Glutamatergic neuron (in vitro differentiated cells): ENCODE measurements at regions not wholly inside any gene's neighbourhood (a gene's known extent, or its start where the extent isn't known, plus 50 kb on each side); places are given as distances from the start of the nearest gene placed in this dataset.
A peak's percentile ranks its signal among the peaks of the same experiment; 100 is the strongest.

ENCODE experiments used
- DNase-seq: peaks from one replicate; pipeline ENCODE4 v3.0.0; 2022
- H3K27ac Mint-ChIP-seq: one replicate; pipeline ENCODE4 v1.8.0; 2020; ENCODE audit warnings: mild to moderate bottlenecking, mixed read lengths, inconsistent platforms; ENCODE audit not compliant: unreplicated experiment
- H3K27me3 Mint-ChIP-seq: one replicate; pipeline ENCODE4 v1.8.0; 2020; ENCODE audit warnings: mild to moderate bottlenecking, moderate library complexity, mixed read lengths, inconsistent platforms; ENCODE audit not compliant: unreplicated experiment
- H3K36me3 Mint-ChIP-seq: one replicate; pipeline ENCODE4 v1.8.0; 2020; ENCODE audit warnings: mild to moderate bottlenecking, mixed read lengths, inconsistent platforms; ENCODE audit not compliant: unreplicated experiment
- H3K4me1 Mint-ChIP-seq: one replicate; pipeline ENCODE4 v1.8.0; 2020; ENCODE audit warnings: mild to moderate bottlenecking, low read depth, mixed read lengths, inconsistent platforms; ENCODE audit not compliant: unreplicated experiment
- H3K4me3 Mint-ChIP-seq: one replicate; pipeline ENCODE4 v1.8.0; 2020; ENCODE audit warnings: mild to moderate bottlenecking, mixed read lengths, inconsistent platforms; ENCODE audit not compliant: unreplicated experiment
- H3K9me3 Mint-ChIP-seq: one replicate; pipeline ENCODE4 v1.8.0; 2020; ENCODE audit warnings: mild to moderate bottlenecking, moderate library complexity, mixed read lengths, inconsistent platforms; ENCODE audit not compliant: unreplicated experiment
- TF ChIP-seq, protein P1 (sequence below): fragments of 200-600 bp; sonication (generic); IDR thresholded peaks from one replicate; pipeline ENCODE4 v1.5.0; 2021; ENCODE audit not compliant: partially characterized antibody, unreplicated experiment

DNA sequence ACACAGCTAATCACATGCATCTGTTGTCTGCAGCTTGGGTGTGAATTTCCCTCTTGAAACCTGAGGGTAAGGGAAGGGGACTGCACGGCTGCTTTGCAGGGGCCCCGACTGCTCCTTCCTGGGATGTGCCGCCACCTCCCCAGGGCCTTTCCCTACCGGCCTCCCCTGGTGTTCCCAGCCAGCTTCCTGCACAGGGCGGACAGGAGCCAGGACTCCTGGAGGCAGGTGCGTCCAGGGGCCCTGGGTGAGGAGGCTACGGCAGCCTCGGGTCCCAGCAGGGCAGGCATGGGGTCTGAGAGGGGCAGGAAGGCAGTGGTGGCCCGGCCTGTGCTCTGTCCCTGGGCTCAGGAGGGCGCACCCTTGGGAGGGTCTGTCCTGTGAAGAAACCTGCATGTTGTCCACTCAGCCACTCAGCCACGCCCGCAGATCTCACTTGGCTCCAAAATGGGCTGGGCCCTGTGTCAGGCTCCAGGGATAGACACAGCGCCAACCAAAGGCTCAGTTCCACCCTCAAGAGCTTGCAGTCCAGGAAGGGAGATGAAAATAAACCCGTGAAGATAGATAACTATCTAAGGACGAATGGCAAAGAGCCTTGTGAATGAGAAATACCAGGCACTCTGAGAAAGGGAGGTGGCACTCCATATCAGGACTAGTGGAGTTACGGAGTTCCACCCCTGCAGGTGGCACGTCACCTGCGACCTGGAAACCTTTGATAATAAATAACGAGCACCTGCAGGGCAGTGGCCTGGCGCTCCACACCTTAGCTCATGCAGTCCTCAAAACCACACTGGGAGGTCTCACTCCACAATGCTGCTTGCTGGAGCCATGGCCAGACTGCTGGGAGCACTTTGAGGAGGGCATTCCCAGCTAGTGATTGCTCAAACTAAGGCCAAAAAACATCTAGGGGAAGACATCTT, 427.4 kb downstream of the AACS start:
- DNase-seq, result no peak
- H3K9me3 Mint-ChIP-seq, result peaks cover 9% of the 10 kb centered on the region
- no peaks in the 10 kb centered on the region for H3K4me1 Mint-ChIP-seq
- H3K27ac Mint-ChIP-seq, result no peak overlapping the region
- TF ChIP-seq, protein P1, sequence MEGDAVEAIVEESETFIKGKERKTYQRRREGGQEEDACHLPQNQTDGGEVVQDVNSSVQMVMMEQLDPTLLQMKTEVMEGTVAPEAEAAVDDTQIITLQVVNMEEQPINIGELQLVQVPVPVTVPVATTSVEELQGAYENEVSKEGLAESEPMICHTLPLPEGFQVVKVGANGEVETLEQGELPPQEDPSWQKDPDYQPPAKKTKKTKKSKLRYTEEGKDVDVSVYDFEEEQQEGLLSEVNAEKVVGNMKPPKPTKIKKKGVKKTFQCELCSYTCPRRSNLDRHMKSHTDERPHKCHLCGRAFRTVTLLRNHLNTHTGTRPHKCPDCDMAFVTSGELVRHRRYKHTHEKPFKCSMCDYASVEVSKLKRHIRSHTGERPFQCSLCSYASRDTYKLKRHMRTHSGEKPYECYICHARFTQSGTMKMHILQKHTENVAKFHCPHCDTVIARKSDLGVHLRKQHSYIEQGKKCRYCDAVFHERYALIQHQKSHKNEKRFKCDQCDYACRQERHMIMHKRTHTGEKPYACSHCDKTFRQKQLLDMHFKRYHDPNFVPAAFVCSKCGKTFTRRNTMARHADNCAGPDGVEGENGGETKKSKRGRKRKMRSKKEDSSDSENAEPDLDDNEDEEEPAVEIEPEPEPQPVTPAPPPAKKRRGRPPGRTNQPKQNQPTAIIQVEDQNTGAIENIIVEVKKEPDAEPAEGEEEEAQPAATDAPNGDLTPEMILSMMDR, result no peak
- no peak overlapping the region for H3K4me3 Mint-ChIP-seq
- peaks cover 12% of the 10 kb centered on the region for H3K36me3 Mint-ChIP-seq
- no peaks in the 10 kb centered on the region for H3K27me3 Mint-ChIP-seq

DNA sequence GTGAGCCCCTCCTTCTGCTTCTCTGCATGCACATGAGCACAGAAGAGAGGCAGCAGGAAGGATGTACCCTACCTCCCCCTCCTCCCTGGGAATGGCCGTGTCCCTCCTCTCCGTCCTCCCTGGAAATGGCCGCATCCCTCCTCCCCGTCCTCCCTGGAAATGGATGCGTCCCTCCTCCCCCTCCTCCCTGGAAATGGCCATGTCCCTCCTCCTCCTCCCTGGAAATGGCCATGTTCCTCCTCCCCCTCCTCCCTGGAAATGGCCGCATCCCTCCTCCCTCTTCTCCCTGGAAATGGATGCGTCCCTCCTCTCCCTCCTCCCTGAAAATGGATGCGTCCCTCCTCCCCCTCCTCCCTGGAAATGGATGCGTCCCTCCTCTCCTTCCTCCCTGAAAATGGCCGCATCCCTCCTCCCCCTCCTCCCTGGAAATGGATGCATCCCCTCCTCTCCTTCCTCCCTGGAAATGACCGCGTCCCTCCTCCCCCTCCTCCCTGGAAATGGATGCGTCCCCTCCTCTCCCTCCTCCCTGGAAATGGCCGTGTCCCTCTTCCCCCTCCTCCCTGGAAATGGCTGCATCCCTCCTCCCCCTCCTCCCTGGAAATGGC, 428.6 kb downstream of the AACS start:
- H3K4me3 Mint-ChIP-seq, result no peak overlapping the region
- TF ChIP-seq, protein P1, result no peak
- no peak for DNase-seq
- peaks cover 5% of the 10 kb centered on the region for H3K36me3 Mint-ChIP-seq
- peaks cover 7% of the 10 kb centered on the region for H3K9me3 Mint-ChIP-seq
- H3K27me3 Mint-ChIP-seq, result no peaks in the 10 kb centered on the region
- H3K27ac Mint-ChIP-seq, result no peak overlapping the region
- H3K4me1 Mint-ChIP-seq, result peaks cover 2% of the 10 kb centered on the region

DNA sequence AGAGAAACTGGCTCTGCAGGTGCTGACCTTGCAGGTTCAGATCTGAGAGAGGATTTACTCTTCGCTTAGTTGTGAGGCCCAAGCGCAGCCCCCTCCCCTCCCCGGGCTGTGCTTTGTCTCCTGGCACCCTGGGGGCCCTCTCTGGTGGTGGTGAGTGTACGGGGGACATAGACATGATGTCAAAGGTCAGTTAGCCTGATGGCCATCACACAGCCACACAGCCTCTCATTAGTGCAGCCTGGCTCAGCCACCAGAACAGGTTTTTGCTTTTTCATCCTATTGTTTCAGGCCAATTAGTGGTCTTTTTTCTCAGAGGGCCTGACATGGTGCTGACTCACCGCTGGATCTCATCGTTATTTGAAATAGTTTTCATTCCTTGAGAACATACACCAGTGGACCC, 437.9 kb downstream of the AACS start:
- TF ChIP-seq, protein P1, result no peak
- no peaks in the 10 kb centered on the region for H3K36me3 Mint-ChIP-seq
- DNase-seq, result peak; percentile 41
- H3K9me3 Mint-ChIP-seq, result peaks cover 3% of the 10 kb centered on the region
- no peak overlapping the region for H3K4me3 Mint-ChIP-seq
- peaks cover 4% of the 10 kb centered on the region for H3K27me3 Mint-ChIP-seq
- no peak overlapping the region for H3K27ac Mint-ChIP-seq
- H3K4me1 Mint-ChIP-seq, result peaks cover 22% of the 10 kb centered on the region

DNA sequence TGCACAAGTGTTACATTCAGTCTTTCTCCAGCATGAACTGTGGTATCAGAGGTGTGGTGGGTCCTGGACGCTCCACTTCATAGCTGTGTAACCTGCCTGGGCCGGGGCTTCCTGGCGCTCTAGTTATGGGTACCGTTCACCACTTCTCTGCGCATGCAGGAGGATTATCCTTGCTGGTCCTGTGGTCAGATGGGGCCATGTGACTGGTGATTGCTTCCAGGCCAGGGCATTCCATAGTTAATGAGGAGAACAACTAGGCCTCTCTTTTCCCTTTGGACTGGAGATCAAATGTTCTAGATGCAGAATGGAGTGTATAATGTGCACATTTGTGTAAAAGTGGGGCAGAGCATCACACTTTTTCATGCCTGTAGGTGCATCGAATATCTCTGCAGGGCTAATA, 444.0 kb downstream of the AACS start:
- Mint-ChIP-seq H3K27me3 (peaks cover 6% of the 10 kb centered on the region), H3K27ac (no peak overlapping the region), H3K9me3 (no peaks in the 10 kb centered on the region), H3K4me1 (peaks cover 3% of the 10 kb centered on the region), H3K36me3 (no peaks in the 10 kb centered on the region), H3K4me3 (no peak overlapping the region)
- TF ChIP-seq, protein P1, result no peak
- no peak for DNase-seq

DNA sequence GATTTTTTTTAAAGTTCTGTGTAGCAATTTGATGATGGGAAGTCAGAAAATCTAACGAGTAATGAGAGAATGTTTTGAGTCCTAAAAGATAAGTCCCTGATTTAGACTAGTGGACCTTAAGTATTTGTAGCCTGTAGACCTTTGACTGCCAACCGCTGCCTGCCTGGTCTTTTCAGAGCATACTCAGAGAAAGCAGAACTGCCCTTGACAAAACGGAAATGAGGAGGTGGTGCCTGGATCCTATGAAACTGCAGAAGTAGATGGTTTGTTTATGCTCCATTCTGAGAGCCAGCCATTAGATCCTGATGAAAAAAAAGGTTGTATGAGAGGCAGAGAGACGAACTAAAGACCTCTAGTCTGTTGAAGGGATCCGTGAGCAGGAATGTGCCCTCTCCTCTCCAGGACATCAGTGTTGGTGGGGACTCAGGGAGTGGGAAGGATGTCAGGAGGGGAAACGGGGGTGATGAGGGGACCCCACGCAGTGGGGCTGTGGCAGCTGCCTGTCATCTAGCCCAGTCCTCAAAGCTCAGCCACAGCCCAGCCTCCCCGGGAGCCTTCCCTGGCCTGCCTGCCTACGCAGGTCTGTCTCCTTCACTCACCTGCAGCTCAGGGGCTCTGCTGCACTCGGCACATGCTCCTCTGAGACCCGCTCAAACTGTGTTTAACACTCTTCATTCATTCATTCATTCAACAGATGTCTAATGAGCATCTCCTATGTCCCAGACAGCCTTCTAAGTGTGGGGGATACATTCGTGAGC, 447.5 kb downstream of the AACS start:
- DNase-seq, result no peak
- TF ChIP-seq, protein P1, result no peak
- H3K4me3 Mint-ChIP-seq, result no peak overlapping the region
- H3K27me3 Mint-ChIP-seq, result peaks cover 2% of the 10 kb centered on the region
- H3K9me3 Mint-ChIP-seq, result no peaks in the 10 kb centered on the region
- H3K36me3 Mint-ChIP-seq, result no peaks in the 10 kb centered on the region
- no peaks in the 10 kb centered on the region for H3K4me1 Mint-ChIP-seq
- no peak overlapping the region for H3K27ac Mint-ChIP-seq
